ENCODE measurements at regions not wholly inside any gene's neighbourhood (a gene's known extent, or its start where the extent isn't known, plus 50 kb on each side); places are given as distances from the start of the nearest gene placed in this dataset.
"Not testable (repeated sequence)": the region's sequence is repeated elsewhere in the genome, so short reads cannot be mapped to it uniquely, and the experiment has no call there.

DNA sequence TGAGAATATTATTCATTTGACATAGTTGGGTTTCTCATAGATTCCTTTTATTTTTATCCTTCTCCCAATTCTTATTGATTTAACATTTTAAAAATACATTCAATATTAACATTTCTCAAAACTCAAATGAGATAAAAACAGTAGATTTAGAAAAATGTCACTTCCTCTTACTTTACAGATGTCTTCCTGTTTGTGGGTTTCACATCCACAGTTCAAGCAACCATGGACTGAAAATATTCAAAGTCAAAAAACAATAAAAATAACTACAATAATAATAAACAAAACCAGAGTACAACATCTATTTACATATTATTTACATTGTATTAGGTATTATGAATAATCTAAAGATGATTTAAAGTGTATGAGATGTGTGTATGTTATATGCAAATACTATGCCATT is 111.3 kb upstream of the SLC16A7 start:
- TF ChIP-seq, protein P1, sequence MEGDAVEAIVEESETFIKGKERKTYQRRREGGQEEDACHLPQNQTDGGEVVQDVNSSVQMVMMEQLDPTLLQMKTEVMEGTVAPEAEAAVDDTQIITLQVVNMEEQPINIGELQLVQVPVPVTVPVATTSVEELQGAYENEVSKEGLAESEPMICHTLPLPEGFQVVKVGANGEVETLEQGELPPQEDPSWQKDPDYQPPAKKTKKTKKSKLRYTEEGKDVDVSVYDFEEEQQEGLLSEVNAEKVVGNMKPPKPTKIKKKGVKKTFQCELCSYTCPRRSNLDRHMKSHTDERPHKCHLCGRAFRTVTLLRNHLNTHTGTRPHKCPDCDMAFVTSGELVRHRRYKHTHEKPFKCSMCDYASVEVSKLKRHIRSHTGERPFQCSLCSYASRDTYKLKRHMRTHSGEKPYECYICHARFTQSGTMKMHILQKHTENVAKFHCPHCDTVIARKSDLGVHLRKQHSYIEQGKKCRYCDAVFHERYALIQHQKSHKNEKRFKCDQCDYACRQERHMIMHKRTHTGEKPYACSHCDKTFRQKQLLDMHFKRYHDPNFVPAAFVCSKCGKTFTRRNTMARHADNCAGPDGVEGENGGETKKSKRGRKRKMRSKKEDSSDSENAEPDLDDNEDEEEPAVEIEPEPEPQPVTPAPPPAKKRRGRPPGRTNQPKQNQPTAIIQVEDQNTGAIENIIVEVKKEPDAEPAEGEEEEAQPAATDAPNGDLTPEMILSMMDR (conservative IDR thresholded peaks at IDR 0.05), result no peak
- TF ChIP-seq ZFX (IDR thresholded peaks at IDR 0.05), result no peak

GRCh38 chr12:59474236-59474635 is 121.6 kb upstream of the SLC16A7 start:
- not testable (repeated sequence) for H3K27ac ChIP-seq

More for the DNA sequence above, 111.3 kb upstream of the SLC16A7 start:
- no peak overlapping the region for H3K27ac ChIP-seq

DNA sequence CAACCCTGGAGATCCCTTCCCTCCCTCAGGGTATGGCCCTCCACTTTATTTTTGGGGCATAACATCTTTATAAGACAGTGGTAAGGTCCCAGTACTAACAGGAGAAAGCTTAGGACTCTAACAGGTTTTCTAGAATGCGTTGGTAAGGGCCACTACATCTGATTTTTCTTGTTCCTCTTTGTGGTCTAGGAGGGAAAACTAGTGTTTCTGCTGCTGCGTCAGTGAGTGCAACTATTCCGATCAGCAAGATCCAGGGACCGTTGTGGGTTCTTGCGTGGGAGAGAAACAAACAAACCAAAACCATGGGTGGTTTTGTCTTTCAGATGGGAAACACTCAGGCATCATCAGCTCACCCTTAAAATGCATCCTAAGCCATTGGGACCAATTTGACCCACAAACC is 123.6 kb upstream of the SLC16A7 start:
- TF ChIP-seq ZFX (IDR thresholded peaks at IDR 0.05), result no peak
- TF ChIP-seq, protein P1 (conservative IDR thresholded peaks at IDR 0.05), result no peak
- H3K27ac ChIP-seq, result no peak overlapping the region

DNA sequence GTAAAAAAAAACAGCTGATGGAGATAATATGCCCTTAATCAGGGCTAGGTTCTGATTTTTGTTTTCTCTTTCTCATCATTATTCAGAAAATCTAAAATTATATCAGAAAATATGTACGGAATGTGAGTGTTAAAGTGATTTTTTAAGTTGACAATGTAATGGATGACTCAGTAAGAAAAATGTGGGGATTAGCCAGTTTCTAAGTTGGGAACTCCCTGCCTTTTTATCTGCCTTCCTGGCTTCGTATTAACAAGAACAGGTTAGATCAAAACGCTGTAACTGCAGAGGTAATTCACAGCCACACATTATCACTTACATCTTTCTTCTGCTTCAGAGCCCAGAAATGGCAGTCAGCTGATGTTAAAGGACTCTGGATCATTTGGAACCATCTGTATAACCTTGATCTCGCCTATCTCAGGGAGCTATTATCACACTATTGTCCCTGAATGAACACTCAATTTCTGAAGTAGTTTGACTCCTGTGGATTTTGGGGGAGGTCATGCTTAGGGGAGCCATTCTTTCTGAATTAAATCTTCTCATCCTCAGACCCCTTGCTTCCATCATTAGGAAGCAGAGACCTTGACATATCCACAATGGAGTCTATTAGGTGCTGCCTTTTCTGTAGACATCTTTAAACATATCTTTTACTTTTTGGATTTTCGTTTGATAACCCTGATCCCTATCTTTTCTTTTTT is 135.7 kb upstream of the SLC16A7 start:
- H3K27ac ChIP-seq, result no peak overlapping the region
- TF ChIP-seq, protein P1 (conservative IDR thresholded peaks at IDR 0.05), result no peak
- no peak for TF ChIP-seq ZFX (IDR thresholded peaks at IDR 0.05)

- TF ChIP-seq ZFX (IDR thresholded peaks at IDR 0.05), result no peak
- TF ChIP-seq, protein P1 (conservative IDR thresholded peaks at IDR 0.05), result no peak
- no peak overlapping the region for H3K27ac ChIP-seq
Observed at GRCh38 chr12:59453475-59453874, 142.4 kb upstream of the SLC16A7 start.

GRCh38 chr12:59452746-59453145 is 143.1 kb upstream of the SLC16A7 start:
- TF ChIP-seq ZFX (IDR thresholded peaks at IDR 0.05), result no peak
- TF ChIP-seq, protein P1 (conservative IDR thresholded peaks at IDR 0.05), result no peak
- H3K27ac ChIP-seq, result no peak overlapping the region

DNA sequence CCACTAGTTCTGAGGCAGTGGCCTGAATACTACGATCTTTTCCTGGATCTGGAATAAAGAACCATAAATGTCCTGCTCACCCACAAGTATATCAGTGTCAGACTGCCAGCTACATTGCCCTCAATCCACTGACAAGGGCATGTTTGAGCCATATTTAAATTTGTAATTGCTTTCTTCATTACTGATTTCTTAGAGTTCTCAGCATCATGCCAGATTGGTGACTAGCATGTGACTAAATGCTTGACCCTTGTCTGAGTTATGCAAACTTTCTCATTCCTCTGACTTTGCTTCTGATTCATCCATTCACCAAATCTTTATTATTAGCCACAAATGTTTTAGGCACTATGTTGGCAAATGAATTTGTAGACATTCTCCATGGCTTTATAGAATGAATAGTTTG is 143.6 kb upstream of the SLC16A7 start:
- no peak overlapping the region for H3K27ac ChIP-seq
- TF ChIP-seq, protein P1 (conservative IDR thresholded peaks at IDR 0.05), result no peak
- TF ChIP-seq ZFX (IDR thresholded peaks at IDR 0.05), result no peak

DNA sequence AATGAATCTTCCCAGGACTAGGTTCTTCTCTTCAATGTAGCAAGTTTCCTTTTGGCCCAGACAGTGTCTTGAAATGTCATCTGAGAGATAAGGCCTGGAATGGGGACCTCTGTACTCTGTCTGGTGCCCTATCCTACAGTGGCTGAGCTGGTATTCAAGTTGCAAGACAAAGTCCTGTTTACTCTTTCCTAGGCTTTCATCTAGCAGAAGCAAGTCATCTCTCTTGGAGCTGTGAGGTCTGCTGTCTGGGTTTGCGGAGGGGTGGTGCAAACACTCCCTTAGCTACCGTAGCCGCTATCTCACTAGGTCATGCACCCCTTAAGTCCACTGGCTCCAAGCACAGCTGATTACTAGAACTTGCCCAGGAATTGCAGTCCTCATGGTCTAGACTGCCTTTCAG is 149.7 kb upstream of the SLC16A7 start:
- H3K27ac ChIP-seq, result no peak overlapping the region
- TF ChIP-seq ZFX (IDR thresholded peaks at IDR 0.05), result no peak
- TF ChIP-seq, protein P1 (conservative IDR thresholded peaks at IDR 0.05), result no peak
